ENCODE measurements at regions not wholly inside any gene's neighbourhood (a gene's known extent, or its start where the extent isn't known, plus 50 kb on each side); places are given as distances from the start of the nearest gene placed in this dataset.
"Not testable (repeated sequence)": the region's sequence is repeated elsewhere in the genome, so short reads cannot be mapped to it uniquely, and the experiment has no call there.

GRCh38 chr6:82767447-82767846 is 298.2 kb downstream of the UBE3D start:
- DNase-seq (ENCODE audit: extremely low read depth in 1 of 11, low read depth in 9 of 11, low spot score in 4 of 11) = no peak

GRCh38 chr6:82772851-82773717 is 292.6 kb downstream of the UBE3D start:
- DNase-seq (ENCODE audit: extremely low read depth in 1 of 11, low read depth in 9 of 11, low spot score in 4 of 11) = no peak

GRCh38 chr6:82775361-82775760 is 290.3 kb downstream of the UBE3D start:
- no peak for DNase-seq (ENCODE audit: extremely low read depth in 1 of 11, low read depth in 9 of 11, low spot score in 4 of 11)

GRCh38 chr6:82775981-82776380 is 289.7 kb downstream of the UBE3D start:
- DNase-seq (ENCODE audit: extremely low read depth in 1 of 11, low read depth in 9 of 11, low spot score in 4 of 11) = no peak

- no peak for DNase-seq (ENCODE audit: extremely low read depth in 1 of 11, low read depth in 9 of 11, low spot score in 4 of 11)
These were observed 286.6 kb downstream of the UBE3D start for GRCh38 chr6:82779041-82779440.

- DNase-seq (ENCODE audit: extremely low read depth in 1 of 11, low read depth in 9 of 11, low spot score in 4 of 11) = no peak
These were observed 285.3 kb downstream of the UBE3D start for GRCh38 chr6:82780334-82780733.

- DNase-seq (ENCODE audit: extremely low read depth in 1 of 11, low read depth in 9 of 11, low spot score in 4 of 11) = no peak
These were observed 283.9 kb downstream of the UBE3D start for GRCh38 chr6:82781620-82782204.

- DNase-seq (ENCODE audit: extremely low read depth in 1 of 11, low read depth in 9 of 11, low spot score in 4 of 11) = no peak
These were observed 281.9 kb downstream of the UBE3D start for GRCh38 chr6:82783587-82784236.

GRCh38 chr6:82785206-82785605 is 280.4 kb downstream of the UBE3D start:
- no peak for DNase-seq (ENCODE audit: extremely low read depth in 1 of 11, low read depth in 9 of 11, low spot score in 4 of 11)

GRCh38 chr6:82786248-82786647 is 279.4 kb downstream of the UBE3D start:
- DNase-seq (ENCODE audit: extremely low read depth in 1 of 11, low read depth in 9 of 11, low spot score in 4 of 11) = no peak

GRCh38 chr6:82795940-82796339 is 269.7 kb downstream of the UBE3D start:
- no peak for DNase-seq (ENCODE audit: extremely low read depth in 1 of 11, low read depth in 9 of 11, low spot score in 4 of 11)

- DNase-seq (ENCODE audit: extremely low read depth in 1 of 11, low read depth in 9 of 11, low spot score in 4 of 11) = no peak
These were observed 264.6 kb downstream of the UBE3D start for GRCh38 chr6:82801083-82801482.

GRCh38 chr6:82816243-82816642 is 249.4 kb downstream of the UBE3D start:
- DNase-seq (ENCODE audit: extremely low read depth in 1 of 11, low read depth in 9 of 11, low spot score in 4 of 11) = not testable (repeated sequence)

- no peak for DNase-seq (ENCODE audit: extremely low read depth in 1 of 11, low read depth in 9 of 11, low spot score in 4 of 11)
These were observed 246.9 kb downstream of the UBE3D start for GRCh38 chr6:82818727-82819126.

GRCh38 chr6:82823361-82823760 is 242.3 kb downstream of the UBE3D start:
- DNase-seq (ENCODE audit: extremely low read depth in 1 of 11, low read depth in 9 of 11, low spot score in 4 of 11) = no peak

- no peak for DNase-seq (ENCODE audit: extremely low read depth in 1 of 11, low read depth in 9 of 11, low spot score in 4 of 11)
These were observed 232.8 kb downstream of the UBE3D start for GRCh38 chr6:82832811-82833210.

- no peak for DNase-seq (ENCODE audit: extremely low read depth in 1 of 11, low read depth in 9 of 11, low spot score in 4 of 11)
These were observed 232.2 kb downstream of the UBE3D start for GRCh38 chr6:82833481-82833880.

GRCh38 chr6:82836022-82836575 is 229.5 kb downstream of the UBE3D start:
- DNase-seq (ENCODE audit: extremely low read depth in 1 of 11, low read depth in 9 of 11, low spot score in 4 of 11) = peak in 3 of 11 donors; percentile 7 to 9 (median 8)

- no peak for DNase-seq (ENCODE audit: extremely low read depth in 1 of 11, low read depth in 9 of 11, low spot score in 4 of 11)
These were observed 225.1 kb downstream of the UBE3D start for GRCh38 chr6:82840571-82840970.

GRCh38 chr6:82841309-82841708 is 224.3 kb downstream of the UBE3D start:
- no peak for DNase-seq (ENCODE audit: extremely low read depth in 1 of 11, low read depth in 9 of 11, low spot score in 4 of 11)

Measured in renal cortex interstitium (tissue), 11 donors.